ENCODE measurements at regions not wholly inside any gene's neighbourhood (a gene's known extent, or its start where the extent isn't known, plus 50 kb on each side); places are given as distances from the start of the nearest gene placed in this dataset.
"Not testable (repeated sequence)": the region's sequence is repeated elsewhere in the genome, so short reads cannot be mapped to it uniquely, and the experiment has no call there.

- Mint-ChIP-seq H3K36me3 (ENCODE audit: low read depth) (no peaks in the 10 kb centered on the region), H3K4me1 (no peaks in the 10 kb centered on the region), H3K9me3 (no peaks in the 10 kb centered on the region), H3K27me3 (ENCODE audit: low read depth) (no peaks in the 10 kb centered on the region), H3K4me3 (no peak overlapping the region), H3K27ac (no peak overlapping the region)
- TF ChIP-seq, protein P1, sequence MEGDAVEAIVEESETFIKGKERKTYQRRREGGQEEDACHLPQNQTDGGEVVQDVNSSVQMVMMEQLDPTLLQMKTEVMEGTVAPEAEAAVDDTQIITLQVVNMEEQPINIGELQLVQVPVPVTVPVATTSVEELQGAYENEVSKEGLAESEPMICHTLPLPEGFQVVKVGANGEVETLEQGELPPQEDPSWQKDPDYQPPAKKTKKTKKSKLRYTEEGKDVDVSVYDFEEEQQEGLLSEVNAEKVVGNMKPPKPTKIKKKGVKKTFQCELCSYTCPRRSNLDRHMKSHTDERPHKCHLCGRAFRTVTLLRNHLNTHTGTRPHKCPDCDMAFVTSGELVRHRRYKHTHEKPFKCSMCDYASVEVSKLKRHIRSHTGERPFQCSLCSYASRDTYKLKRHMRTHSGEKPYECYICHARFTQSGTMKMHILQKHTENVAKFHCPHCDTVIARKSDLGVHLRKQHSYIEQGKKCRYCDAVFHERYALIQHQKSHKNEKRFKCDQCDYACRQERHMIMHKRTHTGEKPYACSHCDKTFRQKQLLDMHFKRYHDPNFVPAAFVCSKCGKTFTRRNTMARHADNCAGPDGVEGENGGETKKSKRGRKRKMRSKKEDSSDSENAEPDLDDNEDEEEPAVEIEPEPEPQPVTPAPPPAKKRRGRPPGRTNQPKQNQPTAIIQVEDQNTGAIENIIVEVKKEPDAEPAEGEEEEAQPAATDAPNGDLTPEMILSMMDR (IDR thresholded peaks at IDR 0.05; ENCODE audit: unreplicated experiment in 3 of 3): no peak
Measured at GRCh38 chr4:144421839-144422565, 224.0 kb upstream of the HHIP start.

- no peaks in the 10 kb centered on the region for H3K4me1 Mint-ChIP-seq
- no peaks in the 10 kb centered on the region for H3K9me3 Mint-ChIP-seq
- TF ChIP-seq, protein P1 (IDR thresholded peaks at IDR 0.05; ENCODE audit: unreplicated experiment in 3 of 3): no peak
- no peak overlapping the region for H3K27ac Mint-ChIP-seq
- H3K27me3 Mint-ChIP-seq (ENCODE audit: low read depth): no peaks in the 10 kb centered on the region
- no peak overlapping the region for H3K4me3 Mint-ChIP-seq
- no peaks in the 10 kb centered on the region for H3K36me3 Mint-ChIP-seq (ENCODE audit: low read depth)
Measured at GRCh38 chr4:144423930-144424329, 222.0 kb upstream of the HHIP start.

DNA sequence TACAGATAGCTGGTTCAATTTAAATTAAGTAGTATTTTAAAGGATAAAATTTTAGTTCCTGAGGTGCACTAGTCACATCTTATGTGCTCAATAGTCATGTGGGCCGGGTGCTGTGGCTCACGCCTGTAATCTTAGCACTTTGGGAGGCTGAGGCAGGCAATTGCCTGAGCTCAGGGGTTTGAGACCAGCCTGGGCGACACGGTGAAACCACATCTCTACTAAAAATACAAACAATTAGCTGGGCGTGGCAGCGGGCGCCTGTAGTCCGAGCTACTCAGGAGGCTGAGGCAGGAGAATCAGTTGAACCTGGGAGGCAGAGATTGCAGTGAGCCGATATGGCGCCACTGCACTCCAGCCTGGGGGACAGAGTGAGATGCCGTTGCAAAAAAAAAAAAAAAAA lies 219.9 kb upstream of the HHIP start:
- not testable (repeated sequence) for H3K36me3 Mint-ChIP-seq (ENCODE audit: low read depth); H3K27me3 Mint-ChIP-seq (ENCODE audit: low read depth); H3K9me3 Mint-ChIP-seq; H3K4me1 Mint-ChIP-seq; H3K4me3 Mint-ChIP-seq; H3K27ac Mint-ChIP-seq

DNA sequence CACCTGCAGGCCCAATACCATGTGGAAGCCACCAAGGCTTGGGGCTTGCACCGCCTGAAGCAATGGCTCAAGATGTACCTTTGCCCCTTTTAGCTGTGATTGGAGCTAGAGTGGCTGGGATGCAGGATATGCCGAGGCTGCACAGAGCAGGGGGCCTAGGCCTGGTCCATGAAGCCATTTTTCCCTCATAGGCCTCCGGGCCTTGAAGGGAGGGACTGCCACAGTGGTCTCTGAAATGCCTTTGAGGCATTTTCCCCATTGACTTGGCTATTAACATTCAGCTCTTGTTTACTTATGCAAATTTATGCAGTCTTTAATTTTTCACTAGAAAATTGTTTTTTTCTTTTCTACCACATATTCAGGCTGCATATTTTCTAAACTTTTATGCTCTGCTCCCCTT lies 203.2 kb upstream of the HHIP start:
- TF ChIP-seq, protein P1 (IDR thresholded peaks at IDR 0.05; ENCODE audit: unreplicated experiment in 3 of 3): no peak
- Mint-ChIP-seq H3K27ac (no peak overlapping the region), H3K4me3 (no peak overlapping the region), H3K36me3 (ENCODE audit: low read depth) (no peaks in the 10 kb centered on the region), H3K4me1 (no peaks in the 10 kb centered on the region), H3K27me3 (ENCODE audit: low read depth) (no peaks in the 10 kb centered on the region), H3K9me3 (peaks cover 14% of the 10 kb centered on the region)

- TF ChIP-seq, protein P1 (IDR thresholded peaks at IDR 0.05; ENCODE audit: unreplicated experiment in 3 of 3): no peak
- no peaks in the 10 kb centered on the region for H3K4me1 Mint-ChIP-seq
- H3K4me3 Mint-ChIP-seq: no peak overlapping the region
- no peak overlapping the region for H3K27ac Mint-ChIP-seq
- H3K36me3 Mint-ChIP-seq (ENCODE audit: low read depth): no peaks in the 10 kb centered on the region
- no peaks in the 10 kb centered on the region for H3K27me3 Mint-ChIP-seq (ENCODE audit: low read depth)
- peaks cover 9% of the 10 kb centered on the region for H3K9me3 Mint-ChIP-seq
Measured at GRCh38 chr4:144449611-144450010, 196.3 kb upstream of the HHIP start.

- no peaks in the 10 kb centered on the region for H3K36me3 Mint-ChIP-seq (ENCODE audit: low read depth)
- peaks cover 8% of the 10 kb centered on the region for H3K9me3 Mint-ChIP-seq
- H3K27me3 Mint-ChIP-seq (ENCODE audit: low read depth): no peaks in the 10 kb centered on the region
- H3K27ac Mint-ChIP-seq: no peak overlapping the region
- H3K4me1 Mint-ChIP-seq: no peaks in the 10 kb centered on the region
- TF ChIP-seq, protein P1 (IDR thresholded peaks at IDR 0.05; ENCODE audit: unreplicated experiment in 3 of 3): no peak
- no peak overlapping the region for H3K4me3 Mint-ChIP-seq
Measured at GRCh38 chr4:144450526-144450925, 195.4 kb upstream of the HHIP start.

Measured in nephron (organoid).